ENCODE measurements at regions not wholly inside any gene's neighbourhood (a gene's known extent, or its start where the extent isn't known, plus 50 kb on each side); places are given as distances from the start of the nearest gene placed in this dataset.
"Not testable (repeated sequence)": the region's sequence is repeated elsewhere in the genome, so short reads cannot be mapped to it uniquely, and the experiment has no call there.

DNA sequence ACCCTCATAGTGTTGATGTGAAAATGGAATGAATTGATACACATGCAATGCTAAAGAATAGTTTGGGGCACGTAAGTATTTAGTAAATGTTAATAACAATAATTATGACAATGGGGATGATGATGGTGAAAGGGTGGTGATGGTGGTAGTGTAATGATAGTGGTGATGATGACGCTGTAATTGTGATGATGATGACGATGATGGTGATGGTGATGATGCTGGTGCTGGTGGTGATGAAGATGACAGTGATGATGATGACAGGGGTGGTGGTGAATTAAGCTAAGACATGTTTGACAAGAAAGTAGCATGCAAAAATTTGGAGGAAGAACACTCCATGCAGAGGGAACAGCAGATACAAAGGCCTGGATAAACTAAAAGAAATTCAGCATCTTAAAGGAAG lies 364.4 kb upstream of the API5 start:
- H3K4me3 ChIP-seq = no peak overlapping the region
- H3K27me3 ChIP-seq = no peaks in the 10 kb centered on the region
- no peaks in the 10 kb centered on the region for H3K36me3 ChIP-seq
- no peak for ATAC-seq
- no peaks in the 10 kb centered on the region for H3K9me3 ChIP-seq
- no peak overlapping the region for H3K27ac ChIP-seq
- TF ChIP-seq, protein P1, sequence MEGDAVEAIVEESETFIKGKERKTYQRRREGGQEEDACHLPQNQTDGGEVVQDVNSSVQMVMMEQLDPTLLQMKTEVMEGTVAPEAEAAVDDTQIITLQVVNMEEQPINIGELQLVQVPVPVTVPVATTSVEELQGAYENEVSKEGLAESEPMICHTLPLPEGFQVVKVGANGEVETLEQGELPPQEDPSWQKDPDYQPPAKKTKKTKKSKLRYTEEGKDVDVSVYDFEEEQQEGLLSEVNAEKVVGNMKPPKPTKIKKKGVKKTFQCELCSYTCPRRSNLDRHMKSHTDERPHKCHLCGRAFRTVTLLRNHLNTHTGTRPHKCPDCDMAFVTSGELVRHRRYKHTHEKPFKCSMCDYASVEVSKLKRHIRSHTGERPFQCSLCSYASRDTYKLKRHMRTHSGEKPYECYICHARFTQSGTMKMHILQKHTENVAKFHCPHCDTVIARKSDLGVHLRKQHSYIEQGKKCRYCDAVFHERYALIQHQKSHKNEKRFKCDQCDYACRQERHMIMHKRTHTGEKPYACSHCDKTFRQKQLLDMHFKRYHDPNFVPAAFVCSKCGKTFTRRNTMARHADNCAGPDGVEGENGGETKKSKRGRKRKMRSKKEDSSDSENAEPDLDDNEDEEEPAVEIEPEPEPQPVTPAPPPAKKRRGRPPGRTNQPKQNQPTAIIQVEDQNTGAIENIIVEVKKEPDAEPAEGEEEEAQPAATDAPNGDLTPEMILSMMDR (IDR thresholded peaks at IDR 0.05) = no peak
- TF ChIP-seq EP300 (IDR thresholded peaks at IDR 0.05) (no peak), POLR2A (IDR thresholded peaks at IDR 0.05) (no peak), POLR2AphosphoS5 (IDR thresholded peaks at IDR 0.05) (no peak)
- no peaks in the 10 kb centered on the region for H3K4me1 ChIP-seq
- WGBS, 2 donors (ENCODE audit: low coverage in 1 of 2) = 83% methylated on average over 3 of the region's 3 CpGs

DNA sequence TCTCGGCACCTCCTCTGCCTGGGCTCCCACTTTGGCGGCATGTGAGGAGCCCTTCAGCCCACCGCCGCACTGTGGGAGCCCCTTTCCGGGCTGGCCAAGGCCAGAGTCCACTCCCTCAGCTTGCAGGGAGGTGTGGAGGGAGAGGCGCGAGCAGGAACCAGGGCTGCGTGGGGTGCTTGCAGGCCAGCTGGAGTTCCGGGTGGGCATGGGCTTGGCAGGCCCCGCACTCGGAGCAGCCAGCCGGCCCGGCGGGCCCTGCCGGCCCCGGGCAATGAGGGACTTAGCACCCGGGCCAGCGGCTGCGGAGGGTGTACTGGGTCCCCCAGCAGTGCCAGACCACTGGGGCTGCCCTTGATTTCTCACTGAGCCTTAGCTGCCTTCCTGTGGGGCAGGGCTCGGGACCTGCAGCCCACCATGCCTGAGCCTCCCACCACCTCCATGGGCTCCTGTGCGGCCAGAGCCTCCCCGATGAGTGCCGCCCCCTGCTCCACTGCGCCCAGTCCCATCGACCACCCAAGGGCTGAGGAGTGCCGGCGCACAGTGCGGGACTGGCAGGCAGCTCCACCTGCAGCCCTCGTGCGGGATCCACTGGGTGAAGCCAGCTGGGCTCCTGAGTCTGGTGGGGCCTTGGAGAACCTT lies 361.9 kb upstream of the API5 start:
- not testable (repeated sequence) for H3K4me1 ChIP-seq, H3K9me3 ChIP-seq, H3K36me3 ChIP-seq, H3K27ac ChIP-seq, H3K4me3 ChIP-seq, H3K27me3 ChIP-seq, ATAC-seq
- 83% methylated on average over 1 of the region's 30 CpGs; no CpG with 5 or more reads in 1 of the 2 donors for WGBS, 2 donors (ENCODE audit: low coverage in 1 of 2)

DNA sequence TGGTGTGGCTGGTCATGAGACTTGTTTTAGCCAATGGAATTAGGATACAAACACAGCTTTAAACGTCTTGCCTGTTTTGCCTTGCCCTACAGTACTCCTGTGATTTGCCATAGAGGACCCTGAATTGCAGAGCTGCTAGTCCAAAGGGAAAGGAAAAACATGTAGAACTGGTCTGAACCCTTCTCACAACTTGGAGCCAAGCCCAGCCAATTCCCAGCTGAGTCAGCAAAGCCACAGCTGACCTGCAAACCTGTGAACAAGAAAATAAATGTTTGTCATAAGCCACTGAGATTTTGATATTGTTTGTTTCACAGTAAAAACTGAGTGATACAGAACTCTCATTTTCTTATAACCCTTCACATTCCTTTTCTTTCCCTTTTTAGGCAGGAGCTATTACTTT lies 360.5 kb upstream of the API5 start:
- no peak overlapping the region for H3K4me3 ChIP-seq
- H3K9me3 ChIP-seq = no peaks in the 10 kb centered on the region
- H3K4me1 ChIP-seq = no peaks in the 10 kb centered on the region
- H3K27me3 ChIP-seq = no peaks in the 10 kb centered on the region
- no peaks in the 10 kb centered on the region for H3K36me3 ChIP-seq
- TF ChIP-seq, protein P1 (IDR thresholded peaks at IDR 0.05) = no peak
- TF ChIP-seq POLR2A (IDR thresholded peaks at IDR 0.05) = no peak
- no peak for TF ChIP-seq EP300 (IDR thresholded peaks at IDR 0.05)
- TF ChIP-seq POLR2AphosphoS5 (IDR thresholded peaks at IDR 0.05) = no peak
- 67 to 100% methylated on average over 1 of the region's 1 CpG for WGBS, 2 donors (ENCODE audit: low coverage in 1 of 2)
- ATAC-seq = no peak
- no peak overlapping the region for H3K27ac ChIP-seq

DNA sequence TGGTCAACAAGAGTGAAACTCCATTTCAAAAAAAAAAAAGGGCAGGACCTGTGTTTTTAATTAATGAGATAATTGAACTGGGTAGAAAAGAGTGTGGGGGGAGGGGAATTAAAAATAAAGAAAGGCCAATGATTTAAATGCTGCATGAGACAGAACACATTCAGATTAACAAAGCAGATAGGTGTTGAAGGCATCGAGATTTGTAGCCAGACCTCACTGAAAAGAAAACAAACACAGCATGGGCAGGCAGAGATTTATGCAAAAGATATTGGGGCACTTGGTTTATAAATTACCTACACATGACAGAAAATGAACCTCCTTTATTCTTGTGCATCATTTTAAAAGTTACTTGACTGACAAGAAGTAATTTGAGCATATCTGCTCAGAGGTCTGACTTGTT lies 354.0 kb upstream of the API5 start:
- no peak overlapping the region for H3K4me3 ChIP-seq
- WGBS, 2 donors (ENCODE audit: low coverage in 1 of 2) = 7 to 25% methylated on average over 1 of the region's 1 CpG
- no peaks in the 10 kb centered on the region for H3K27me3 ChIP-seq
- H3K4me1 ChIP-seq = no peaks in the 10 kb centered on the region
- ATAC-seq = no peak
- TF ChIP-seq, protein P1 (IDR thresholded peaks at IDR 0.05) = no peak
- H3K27ac ChIP-seq = no peak overlapping the region
- no peaks in the 10 kb centered on the region for H3K36me3 ChIP-seq
- H3K9me3 ChIP-seq = no peaks in the 10 kb centered on the region

DNA sequence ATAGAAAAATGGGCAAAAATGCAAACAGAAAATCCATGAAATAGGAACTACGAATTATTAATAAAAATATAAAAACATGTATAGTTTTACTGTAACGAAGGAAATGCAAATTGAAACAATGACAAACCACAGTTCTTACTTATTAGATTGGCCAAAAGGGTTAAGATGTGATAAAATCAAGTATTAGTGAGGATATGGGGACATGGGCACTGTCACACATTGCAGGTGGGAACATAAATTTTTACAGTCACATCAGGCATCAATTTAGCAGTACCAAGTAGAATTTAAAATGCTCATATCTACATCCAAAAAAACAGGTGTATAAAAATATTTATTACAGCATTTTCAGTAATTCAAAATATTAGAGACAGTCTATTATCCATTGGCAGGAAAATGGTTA lies 353.2 kb upstream of the API5 start:
- Histone ChIP-seq H3K4me3 (no peak overlapping the region), H3K4me1 (no peaks in the 10 kb centered on the region), H3K27me3 (no peaks in the 10 kb centered on the region), H3K9me3 (no peaks in the 10 kb centered on the region), H3K27ac (no peak overlapping the region), H3K36me3 (no peaks in the 10 kb centered on the region)
- no peak for ATAC-seq
- 53 to 67% methylated on average over 2 of the region's 2 CpGs for WGBS, 2 donors (ENCODE audit: low coverage in 1 of 2)
- TF ChIP-seq POLR2A (IDR thresholded peaks at IDR 0.05) (no peak), POLR2AphosphoS5 (IDR thresholded peaks at IDR 0.05) (no peak), EP300 (IDR thresholded peaks at IDR 0.05) (no peak)
- TF ChIP-seq, protein P1 (IDR thresholded peaks at IDR 0.05) = no peak

All from gastroesophageal sphincter (tissue), 4 donors.